RWPE2 (cell line): ENCODE measurements at regions not wholly inside any gene's neighbourhood (a gene's known extent, or its start where the extent isn't known, plus 50 kb on each side); places are given as distances from the start of the nearest gene placed in this dataset.

ENCODE experiments used
- ATAC-seq: fragments of 200-7000 bp; cut with Tn5 transposase; 3 replicates; pipeline ENCODE4 v1.9.1; 2021; ENCODE audit warnings: low read depth
- DNase-seq: peaks from one replicate; pipeline ENCODE4 v3.0.0-alpha.2; 2020; ENCODE audit warnings: low spot score
- H3K27ac ChIP-seq: fragments of 450-650 bp; 2 replicates; pipeline ENCODE4 v1.5.1; 2017; ENCODE audit warnings: mild to moderate bottlenecking; ENCODE audit not compliant: poor library complexity, severe bottlenecking
- H3K27me3 ChIP-seq: fragments of 250-450 bp; sonication (Bioruptor Pico); 2 replicates; pipeline ENCODE4 v1.5.1; 2021; ENCODE audit warnings: mild to moderate bottlenecking, moderate library complexity; ENCODE audit not compliant: insufficient read depth, poor library complexity, severe bottlenecking
- H3K36me3 ChIP-seq: fragments of 250-450 bp; sonication (Bioruptor Pico); 2 replicates; pipeline ENCODE4 v1.5.1; 2020; ENCODE audit warnings: low read depth, mild to moderate bottlenecking, moderate library complexity
- H3K4me1 ChIP-seq: fragments of 250-450 bp; sonication (Bioruptor Pico); 2 replicates; pipeline ENCODE4 v1.5.1; 2021; ENCODE audit warnings: mild to moderate bottlenecking, moderate library complexity; ENCODE audit not compliant: insufficient read depth, poor library complexity, severe bottlenecking
- H3K4me3 ChIP-seq: fragments of 250-450 bp; sonication (Bioruptor Pico); 2 replicates; pipeline ENCODE4 v1.5.1; 2021; ENCODE audit warnings: mild to moderate bottlenecking, moderate library complexity; ENCODE audit not compliant: severe bottlenecking
- H3K9me3 ChIP-seq: fragments of 250-450 bp; sonication (Bioruptor Pico); 2 replicates; pipeline ENCODE4 v1.5.1; 2021; ENCODE audit warnings: mild to moderate bottlenecking, moderate library complexity; ENCODE audit not compliant: severe bottlenecking
- CTCF ChIP-seq: fragments of 450-650 bp; IDR thresholded peaks from one replicate; pipeline ENCODE4 v1.5.1; 2017; ENCODE audit warnings: mild to moderate bottlenecking, moderate library complexity; ENCODE audit not compliant: poor library complexity, severe bottlenecking

- H3K4me1 ChIP-seq, result no peaks in the 10 kb centered on the region
- H3K4me3 ChIP-seq, result no peak overlapping the region
- no peaks in the 10 kb centered on the region for H3K36me3 ChIP-seq
- DNase-seq, result no peak
- no peak for TF ChIP-seq CTCF
- no peaks in the 10 kb centered on the region for H3K27me3 ChIP-seq
- H3K9me3 ChIP-seq, result no peaks in the 10 kb centered on the region
- no peak overlapping the region for H3K27ac ChIP-seq
- no peak for ATAC-seq
These were observed 97.6 kb upstream of the SEC11C start for GRCh38 chr18:59041819-59042815.

GRCh38 chr18:59044855-59045254 lies 94.8 kb upstream of the SEC11C start:
- ATAC-seq (no peak), DNase-seq (no peak)
- Histone ChIP-seq H3K9me3 (no peaks in the 10 kb centered on the region), H3K36me3 (no peaks in the 10 kb centered on the region), H3K27me3 (no peaks in the 10 kb centered on the region), H3K4me3 (no peak overlapping the region), H3K27ac (no peak overlapping the region), H3K4me1 (no peaks in the 10 kb centered on the region)
- TF ChIP-seq CTCF, result no peak

GRCh38 chr18:59047321-59048047 lies 92.2 kb upstream of the SEC11C start:
- H3K9me3 ChIP-seq, result no peaks in the 10 kb centered on the region
- H3K27me3 ChIP-seq, result no peaks in the 10 kb centered on the region
- no peak for TF ChIP-seq CTCF
- no peaks in the 10 kb centered on the region for H3K36me3 ChIP-seq
- H3K27ac ChIP-seq, result no peak overlapping the region
- no peaks in the 10 kb centered on the region for H3K4me1 ChIP-seq
- DNase-seq, result no peak
- no peak overlapping the region for H3K4me3 ChIP-seq
- ATAC-seq, result no peak

- no peaks in the 10 kb centered on the region for H3K9me3 ChIP-seq
- ATAC-seq (no peak), DNase-seq (no peak)
- no peaks in the 10 kb centered on the region for H3K4me1 ChIP-seq
- no peak overlapping the region for H3K27ac ChIP-seq
- no peak overlapping the region for H3K4me3 ChIP-seq
- no peak for TF ChIP-seq CTCF
- H3K36me3 ChIP-seq, result no peaks in the 10 kb centered on the region
- H3K27me3 ChIP-seq, result no peaks in the 10 kb centered on the region
These were observed 91.7 kb upstream of the SEC11C start for GRCh38 chr18:59048048-59048363.
